A673 (cell line): ENCODE measurements at regions not wholly inside any gene's neighbourhood (a gene's known extent, or its start where the extent isn't known, plus 50 kb on each side); places are given as distances from the start of the nearest gene placed in this dataset.

Experiments
- BruUV-seq: library from RNA; stranded (reverse); fragments of 400-500 nt; replicated peaks from 2 replicates; lab custom pipeline; 2021; lab: Mats Ljungman, UMichigan
- CTCF ChIA-PET: fragments of 300-600 bp; sonication (Branson Sonifier 250); formaldehyde crosslinking; loops from one replicate; lab custom pipeline; 2022; ENCODE audit warnings: antibody characterized with exemption; lab: Charles Lee
- POLR2A ChIA-PET: fragments of 300-600 bp; sonication (Branson Sonifier 250); formaldehyde crosslinking; loops from one replicate; lab custom pipeline; 2022; ENCODE audit warnings: antibody characterized with exemption; ENCODE audit not compliant: low non-redundant PET; lab: Charles Lee
- DNase-seq: peaks from one replicate; pipeline ENCODE4 v3.0.0-alpha.2; 2015; ENCODE audit warnings: low spot score
- H3K27ac ChIP-seq: fragments of 200-600 bp; sonication (generic); 2 replicates; pipeline ENCODE4 v1.5.1; 2016; ENCODE audit warnings: mixed run types, low read depth, mild to moderate bottlenecking, mixed read lengths, antibody characterized with exemption, low read length; ENCODE audit not compliant: poor library complexity, severe bottlenecking
- H3K27me3 ChIP-seq: fragments of 200-600 bp; sonication (generic); replicated peaks from 2 replicates; pipeline ENCODE4 v1.6.1; 2017; ENCODE audit warnings: mixed run types, low read depth, mild to moderate bottlenecking, mixed read lengths, antibody characterized with exemption, low read length; ENCODE audit not compliant: insufficient read depth, poor library complexity
- H3K36me3 ChIP-seq: fragments of 200-600 bp; sonication (generic); 2 replicates; pipeline ENCODE4 v1.6.1; 2016; ENCODE audit warnings: mixed run types, mild to moderate bottlenecking, mixed read lengths, antibody characterized with exemption, low read length; ENCODE audit not compliant: insufficient read depth, poor library complexity, severe bottlenecking
- H3K4me1 ChIP-seq: fragments of 200-600 bp; sonication (generic); 2 replicates; pipeline ENCODE4 v1.6.1; 2017; ENCODE audit warnings: mixed run types, mild to moderate bottlenecking, mixed read lengths, antibody characterized with exemption, low read length; ENCODE audit not compliant: insufficient read depth, poor library complexity, severe bottlenecking
- H3K4me3 ChIP-seq: fragments of 200-600 bp; sonication (generic); 2 replicates; pipeline ENCODE4 v1.5.1; 2016; ENCODE audit warnings: low read depth, mixed run types, mild to moderate bottlenecking, mixed read lengths, low read length; ENCODE audit not compliant: poor library complexity, severe bottlenecking
- H3K9me3 ChIP-seq: fragments of 200-600 bp; sonication (generic); 2 replicates; pipeline ENCODE4 v1.6.1; 2016; ENCODE audit warnings: mixed run types, low read depth, mild to moderate bottlenecking, mixed read lengths, antibody characterized with exemption, low read length; ENCODE audit not compliant: poor library complexity, severe bottlenecking
- EZH2 ChIP-seq: fragments of 200-600 bp; sonication (generic); IDR thresholded peaks from 2 replicates; pipeline ENCODE4 v1.6.1; 2017; ENCODE audit warnings: borderline replicate concordance, low read depth, mild to moderate bottlenecking, mixed read lengths, antibody characterized with exemption, low read length; ENCODE audit not compliant: poor library complexity, severe bottlenecking
- intact Hi-C: fragments of 100-400 bp; cut with micrococcal nuclease; formaldehyde crosslinking; loops from one replicate; pipeline ENCODE4 v1.10.0; 2022; ENCODE audit not compliant: unreplicated experiment
- TF ChIP-seq, protein P1 (sequence below): fragments of 300-800, 200-600 bp; sonication (generic); conservative IDR thresholded peaks from 2 replicates; pipeline ENCODE4 v1.5.1; 2017; ENCODE audit warnings: low read depth, mild to moderate bottlenecking, antibody characterized with exemption, low read length, moderate library complexity, mixed read lengths

DNA sequence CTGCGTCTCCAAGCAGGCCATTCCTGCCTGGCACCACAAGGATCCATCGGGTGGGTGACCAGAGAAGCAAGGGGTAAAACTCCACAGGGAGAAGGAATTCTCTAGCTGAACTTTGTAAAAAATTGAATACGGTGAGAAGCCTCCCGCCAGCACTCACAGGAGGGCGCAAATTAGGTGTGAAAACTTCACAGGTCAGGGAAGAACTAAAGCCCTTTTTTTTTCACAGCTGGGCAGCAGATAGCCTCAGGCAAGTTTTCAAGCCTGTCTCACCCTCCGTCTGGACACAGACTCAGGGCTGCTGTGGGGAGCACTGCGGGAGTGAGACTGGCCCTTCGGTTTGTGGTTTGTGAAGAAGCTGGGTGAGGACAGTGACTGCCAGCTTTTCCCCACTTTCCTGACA, 224.1 kb upstream of the FGF16 start:
- no TSS peak for BruUV-seq
- POLR2A ChIA-PET: no interaction called here
- no peaks in the 10 kb centered on the region for H3K27me3 ChIP-seq
- intact Hi-C loops: no loop called here
- no peaks in the 10 kb centered on the region for H3K36me3 ChIP-seq
- CTCF ChIA-PET: no interaction called here
- H3K4me3 ChIP-seq: no peak overlapping the region
- no peak for TF ChIP-seq EZH2
- TF ChIP-seq, protein P1, sequence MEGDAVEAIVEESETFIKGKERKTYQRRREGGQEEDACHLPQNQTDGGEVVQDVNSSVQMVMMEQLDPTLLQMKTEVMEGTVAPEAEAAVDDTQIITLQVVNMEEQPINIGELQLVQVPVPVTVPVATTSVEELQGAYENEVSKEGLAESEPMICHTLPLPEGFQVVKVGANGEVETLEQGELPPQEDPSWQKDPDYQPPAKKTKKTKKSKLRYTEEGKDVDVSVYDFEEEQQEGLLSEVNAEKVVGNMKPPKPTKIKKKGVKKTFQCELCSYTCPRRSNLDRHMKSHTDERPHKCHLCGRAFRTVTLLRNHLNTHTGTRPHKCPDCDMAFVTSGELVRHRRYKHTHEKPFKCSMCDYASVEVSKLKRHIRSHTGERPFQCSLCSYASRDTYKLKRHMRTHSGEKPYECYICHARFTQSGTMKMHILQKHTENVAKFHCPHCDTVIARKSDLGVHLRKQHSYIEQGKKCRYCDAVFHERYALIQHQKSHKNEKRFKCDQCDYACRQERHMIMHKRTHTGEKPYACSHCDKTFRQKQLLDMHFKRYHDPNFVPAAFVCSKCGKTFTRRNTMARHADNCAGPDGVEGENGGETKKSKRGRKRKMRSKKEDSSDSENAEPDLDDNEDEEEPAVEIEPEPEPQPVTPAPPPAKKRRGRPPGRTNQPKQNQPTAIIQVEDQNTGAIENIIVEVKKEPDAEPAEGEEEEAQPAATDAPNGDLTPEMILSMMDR: no peak
- no peaks in the 10 kb centered on the region for H3K4me1 ChIP-seq
- DNase-seq: no peak
- H3K9me3 ChIP-seq: no peaks in the 10 kb centered on the region
- no peak overlapping the region for H3K27ac ChIP-seq

DNA sequence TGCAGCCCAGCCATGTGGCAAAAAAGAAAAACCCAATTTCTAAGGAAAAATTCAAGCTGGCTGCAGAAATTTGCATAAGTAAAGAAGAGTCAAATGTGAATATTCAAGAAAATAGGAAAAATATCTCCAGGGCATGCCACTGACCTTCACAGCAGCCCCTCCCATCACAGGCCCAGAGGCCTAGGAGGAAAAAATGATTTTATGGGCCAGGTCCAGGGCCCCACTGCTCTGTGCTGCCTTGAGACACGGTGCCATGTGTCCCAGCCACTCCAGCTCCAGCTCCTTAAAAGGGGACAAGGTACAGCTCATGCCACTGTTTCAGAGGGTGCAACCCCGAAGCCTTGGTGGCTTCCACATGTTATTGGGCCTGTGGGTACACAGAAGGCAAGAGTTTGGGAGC, 182.7 kb upstream of the FGF16 start:
- DNase-seq: no peak
- no TSS peak for BruUV-seq
- POLR2A ChIA-PET: no interaction called here
- Histone ChIP-seq H3K36me3 (no peaks in the 10 kb centered on the region), H3K27me3 (no peaks in the 10 kb centered on the region), H3K9me3 (peaks cover 12% of the 10 kb centered on the region), H3K4me1 (no peaks in the 10 kb centered on the region), H3K27ac (no peak overlapping the region), H3K4me3 (no peak overlapping the region)
- intact Hi-C loops: no loop called here
- CTCF ChIA-PET: no interaction called here
- no peak for TF ChIP-seq EZH2
- TF ChIP-seq, protein P1: no peak

DNA sequence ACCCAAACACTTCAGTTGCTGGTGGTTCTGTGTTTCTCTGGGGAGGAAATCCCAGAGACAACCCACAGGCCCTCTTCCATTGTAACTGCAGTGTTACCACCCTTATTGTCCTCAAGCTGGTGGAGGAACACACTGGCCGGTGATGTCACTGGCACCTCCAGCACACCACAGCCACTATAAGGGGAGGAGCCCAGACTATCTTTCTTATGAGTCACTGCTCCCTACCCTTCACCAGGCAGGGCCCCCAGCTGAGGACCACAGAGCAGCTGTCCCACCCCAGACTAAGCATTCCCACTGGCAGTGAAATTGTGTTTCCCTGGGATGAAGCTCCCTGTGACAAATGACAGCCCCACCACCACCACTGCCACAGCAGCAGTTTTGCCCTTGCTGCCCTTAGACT, 171.8 kb upstream of the FGF16 start:
- CTCF ChIA-PET: no interaction called here
- no peak for DNase-seq
- POLR2A ChIA-PET: no interaction called here
- no TSS peak for BruUV-seq
- no peaks in the 10 kb centered on the region for H3K9me3 ChIP-seq
- H3K27ac ChIP-seq: no peak overlapping the region
- intact Hi-C loops: no loop called here
- no peak for TF ChIP-seq EZH2
- TF ChIP-seq, protein P1: no peak
- H3K36me3 ChIP-seq: no peaks in the 10 kb centered on the region
- no peaks in the 10 kb centered on the region for H3K4me1 ChIP-seq
- no peak overlapping the region for H3K4me3 ChIP-seq
- no peaks in the 10 kb centered on the region for H3K27me3 ChIP-seq
